ENCODE measurements at regions not wholly inside any gene's neighbourhood (a gene's known extent, or its start where the extent isn't known, plus 50 kb on each side); places are given as distances from the start of the nearest gene placed in this dataset.
"Not testable (repeated sequence)": the region's sequence is repeated elsewhere in the genome, so short reads cannot be mapped to it uniquely, and the experiment has no call there.

- no peak overlapping the region for H3K4me3 ChIP-seq (ENCODE audit: low read depth, low read length)
- TF ChIP-seq, protein P1, sequence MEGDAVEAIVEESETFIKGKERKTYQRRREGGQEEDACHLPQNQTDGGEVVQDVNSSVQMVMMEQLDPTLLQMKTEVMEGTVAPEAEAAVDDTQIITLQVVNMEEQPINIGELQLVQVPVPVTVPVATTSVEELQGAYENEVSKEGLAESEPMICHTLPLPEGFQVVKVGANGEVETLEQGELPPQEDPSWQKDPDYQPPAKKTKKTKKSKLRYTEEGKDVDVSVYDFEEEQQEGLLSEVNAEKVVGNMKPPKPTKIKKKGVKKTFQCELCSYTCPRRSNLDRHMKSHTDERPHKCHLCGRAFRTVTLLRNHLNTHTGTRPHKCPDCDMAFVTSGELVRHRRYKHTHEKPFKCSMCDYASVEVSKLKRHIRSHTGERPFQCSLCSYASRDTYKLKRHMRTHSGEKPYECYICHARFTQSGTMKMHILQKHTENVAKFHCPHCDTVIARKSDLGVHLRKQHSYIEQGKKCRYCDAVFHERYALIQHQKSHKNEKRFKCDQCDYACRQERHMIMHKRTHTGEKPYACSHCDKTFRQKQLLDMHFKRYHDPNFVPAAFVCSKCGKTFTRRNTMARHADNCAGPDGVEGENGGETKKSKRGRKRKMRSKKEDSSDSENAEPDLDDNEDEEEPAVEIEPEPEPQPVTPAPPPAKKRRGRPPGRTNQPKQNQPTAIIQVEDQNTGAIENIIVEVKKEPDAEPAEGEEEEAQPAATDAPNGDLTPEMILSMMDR (IDR thresholded peaks at IDR 0.05; ENCODE audit: borderline replicate concordance, insufficient read depth, low read depth, low read length): no peak
These were observed 64.2 kb upstream of the SMIM23 start for GRCh38 chr5:171721464-171721863.

DNA sequence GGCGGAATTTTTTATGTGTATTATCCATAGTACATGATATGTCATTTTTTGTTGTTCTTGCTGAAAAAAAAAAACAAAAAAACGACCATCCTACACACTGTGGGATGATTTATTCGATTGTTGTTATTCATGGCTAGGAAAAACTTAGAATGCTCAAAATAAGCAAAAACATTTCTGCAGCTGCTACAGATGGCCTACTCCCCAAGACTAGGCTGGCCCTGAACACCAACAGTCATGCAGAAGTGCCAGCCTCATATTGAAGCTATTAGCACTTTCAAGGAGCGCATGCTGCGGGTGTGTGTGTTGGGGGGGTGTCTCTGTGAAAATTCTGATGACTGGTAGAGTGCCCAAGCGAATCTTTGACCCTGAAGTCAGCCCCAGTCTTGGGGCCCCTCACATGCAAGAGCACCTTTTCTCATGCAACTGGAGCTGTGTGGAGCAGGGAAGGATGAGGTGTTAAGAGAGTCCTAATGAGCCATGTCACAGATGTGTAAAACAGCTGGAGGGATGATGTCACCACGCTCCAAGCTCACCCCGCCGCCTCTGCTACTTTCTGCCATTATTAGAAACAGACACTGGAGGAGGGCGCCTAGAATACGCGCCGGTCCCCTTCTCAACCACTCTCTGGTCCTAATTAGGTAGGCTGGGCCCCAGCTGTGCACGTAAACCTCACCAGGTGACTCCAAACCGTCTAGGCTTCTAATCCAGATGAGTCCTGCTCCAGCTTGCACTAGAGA is 61.0 kb upstream of the SMIM23 start:
- TF ChIP-seq, protein P1 (IDR thresholded peaks at IDR 0.05; ENCODE audit: borderline replicate concordance, insufficient read depth, low read depth, low read length): no peak
- H3K4me3 ChIP-seq (ENCODE audit: low read depth, low read length): no peak overlapping the region

DNA sequence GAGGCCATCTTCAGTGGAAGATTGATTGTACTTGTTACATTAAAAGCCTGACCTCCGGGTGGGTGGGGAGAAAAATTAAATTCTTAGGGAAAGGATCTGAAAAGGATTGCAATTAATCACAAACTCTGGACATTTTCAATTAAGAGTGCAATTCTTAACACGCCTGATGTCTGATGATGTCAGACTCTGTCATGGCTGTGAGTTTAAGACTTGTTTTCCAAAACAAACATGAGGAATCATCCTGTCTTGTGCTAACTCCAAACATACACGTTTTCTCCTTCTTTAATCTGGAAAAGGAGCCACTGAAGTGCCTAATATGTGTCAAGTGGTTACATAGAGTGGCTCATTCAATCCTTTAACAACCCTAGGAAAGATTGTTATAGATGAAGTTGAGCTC is 60.4 kb upstream of the SMIM23 start:
- TF ChIP-seq, protein P1 (IDR thresholded peaks at IDR 0.05; ENCODE audit: borderline replicate concordance, insufficient read depth, low read depth, low read length): no peak
- H3K4me3 ChIP-seq (ENCODE audit: low read depth, low read length): no peak overlapping the region

DNA sequence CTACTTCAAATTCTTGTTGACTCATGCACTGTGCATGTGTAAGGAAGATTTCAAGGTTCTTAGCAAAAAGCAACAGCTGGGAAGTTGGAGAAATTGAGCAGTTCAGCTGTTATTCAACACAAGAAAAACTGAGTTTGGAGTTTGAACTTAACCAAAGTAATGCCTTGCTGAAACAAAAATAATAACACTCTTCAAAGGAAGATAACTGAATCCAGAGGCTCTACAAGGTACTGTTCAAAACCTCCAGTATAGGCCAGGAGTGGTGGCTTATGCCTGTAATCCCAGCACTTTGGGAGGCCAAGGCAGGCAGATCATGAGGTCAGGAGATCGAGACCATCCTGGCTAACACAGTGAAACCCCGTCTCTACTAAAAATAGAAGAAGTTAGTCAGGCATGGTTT is 58.8 kb upstream of the SMIM23 start:
- not testable (repeated sequence) for H3K4me3 ChIP-seq (ENCODE audit: low read depth, low read length)

DNA sequence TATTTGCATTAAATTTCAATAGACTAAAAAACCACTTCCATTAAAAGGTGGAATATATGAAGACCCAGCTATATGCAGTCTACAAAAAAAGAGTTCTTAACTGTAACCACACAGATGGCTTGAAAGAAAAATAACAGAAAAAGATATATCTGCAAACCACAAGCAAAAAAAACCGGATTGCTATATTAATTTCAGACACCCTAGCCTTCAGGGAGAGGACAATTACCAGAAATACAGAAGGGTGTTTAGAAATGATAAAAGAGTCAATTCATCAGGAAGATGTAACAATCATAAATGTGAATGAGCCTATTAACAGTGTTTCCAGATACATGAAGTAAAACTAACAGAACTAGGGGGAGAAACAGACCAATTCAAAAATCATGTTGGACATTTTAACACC is 56.9 kb upstream of the SMIM23 start:
- TF ChIP-seq, protein P1 (IDR thresholded peaks at IDR 0.05; ENCODE audit: borderline replicate concordance, insufficient read depth, low read depth, low read length): no peak
- no peak overlapping the region for H3K4me3 ChIP-seq (ENCODE audit: low read depth, low read length)

Data from GM12875 (cell line).